ENCODE measurements at regions not wholly inside any gene's neighbourhood (a gene's known extent, or its start where the extent isn't known, plus 50 kb on each side); places are given as distances from the start of the nearest gene placed in this dataset.

GRCh38 chr2:56648802-56649201 is 465.0 kb downstream of the CCDC85A start:
- intact Hi-C loops (cut with DNase I), result no loop called here
- Histone ChIP-seq H3K4me3 (no peak overlapping the region), H3K27me3 (ENCODE audit: insufficient read depth in 3 of 3, low read length in 2 of 3) (no peaks in the 10 kb centered on the region), H3K4me1 (no peaks in the 10 kb centered on the region), H3K36me3 (ENCODE audit: insufficient read depth in 1 of 2, low read depth in 1 of 2) (no peaks in the 10 kb centered on the region), H3K9me3 (no peaks in the 10 kb centered on the region), H3K27ac (no peak overlapping the region)
- WGBS, 3 donors, result 80 to 87% (median 84%) methylated on average over 2 of the region's 2 CpGs
- TF ChIP-seq, protein P1, sequence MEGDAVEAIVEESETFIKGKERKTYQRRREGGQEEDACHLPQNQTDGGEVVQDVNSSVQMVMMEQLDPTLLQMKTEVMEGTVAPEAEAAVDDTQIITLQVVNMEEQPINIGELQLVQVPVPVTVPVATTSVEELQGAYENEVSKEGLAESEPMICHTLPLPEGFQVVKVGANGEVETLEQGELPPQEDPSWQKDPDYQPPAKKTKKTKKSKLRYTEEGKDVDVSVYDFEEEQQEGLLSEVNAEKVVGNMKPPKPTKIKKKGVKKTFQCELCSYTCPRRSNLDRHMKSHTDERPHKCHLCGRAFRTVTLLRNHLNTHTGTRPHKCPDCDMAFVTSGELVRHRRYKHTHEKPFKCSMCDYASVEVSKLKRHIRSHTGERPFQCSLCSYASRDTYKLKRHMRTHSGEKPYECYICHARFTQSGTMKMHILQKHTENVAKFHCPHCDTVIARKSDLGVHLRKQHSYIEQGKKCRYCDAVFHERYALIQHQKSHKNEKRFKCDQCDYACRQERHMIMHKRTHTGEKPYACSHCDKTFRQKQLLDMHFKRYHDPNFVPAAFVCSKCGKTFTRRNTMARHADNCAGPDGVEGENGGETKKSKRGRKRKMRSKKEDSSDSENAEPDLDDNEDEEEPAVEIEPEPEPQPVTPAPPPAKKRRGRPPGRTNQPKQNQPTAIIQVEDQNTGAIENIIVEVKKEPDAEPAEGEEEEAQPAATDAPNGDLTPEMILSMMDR (IDR thresholded peaks at IDR 0.05), result no peak
- DNase-seq (no peak), ATAC-seq (no peak)

- H3K9me3 ChIP-seq, result no peaks in the 10 kb centered on the region
Observed at GRCh38 chr2:56654936-56655335, 471.1 kb downstream of the CCDC85A start.

GRCh38 chr2:56656826-56657225 is 473.0 kb downstream of the CCDC85A start:
- TF ChIP-seq, protein P1 (IDR thresholded peaks at IDR 0.05), result no peak
- no peaks in the 10 kb centered on the region for H3K27me3 ChIP-seq (ENCODE audit: insufficient read depth in 3 of 3, low read length in 2 of 3)
- no peak overlapping the region for H3K27ac ChIP-seq
- DNase-seq (no peak), ATAC-seq (no peak)
- WGBS, 3 donors, result 62 to 95% (median 74%) methylated on average over 1 of the region's 1 CpG
- H3K36me3 ChIP-seq (ENCODE audit: insufficient read depth in 1 of 2, low read depth in 1 of 2), result no peaks in the 10 kb centered on the region
- H3K4me3 ChIP-seq, result no peak overlapping the region
- no peaks in the 10 kb centered on the region for H3K4me1 ChIP-seq
- H3K9me3 ChIP-seq, result no peaks in the 10 kb centered on the region
- intact Hi-C loops (cut with DNase I), result no loop called here

More at GRCh38 chr2:56654936-56655335, 471.1 kb downstream of the CCDC85A start:
- no peaks in the 10 kb centered on the region for H3K4me1 ChIP-seq
- H3K36me3 ChIP-seq (ENCODE audit: insufficient read depth in 1 of 2, low read depth in 1 of 2), result no peaks in the 10 kb centered on the region
- H3K4me3 ChIP-seq, result no peak overlapping the region
- DNase-seq (no peak), ATAC-seq (no peak)
- no peak overlapping the region for H3K27ac ChIP-seq
- H3K27me3 ChIP-seq (ENCODE audit: insufficient read depth in 3 of 3, low read length in 2 of 3), result no peaks in the 10 kb centered on the region
- intact Hi-C loops (cut with DNase I), result no loop called here
- TF ChIP-seq, protein P1 (IDR thresholded peaks at IDR 0.05), result no peak

DNA sequence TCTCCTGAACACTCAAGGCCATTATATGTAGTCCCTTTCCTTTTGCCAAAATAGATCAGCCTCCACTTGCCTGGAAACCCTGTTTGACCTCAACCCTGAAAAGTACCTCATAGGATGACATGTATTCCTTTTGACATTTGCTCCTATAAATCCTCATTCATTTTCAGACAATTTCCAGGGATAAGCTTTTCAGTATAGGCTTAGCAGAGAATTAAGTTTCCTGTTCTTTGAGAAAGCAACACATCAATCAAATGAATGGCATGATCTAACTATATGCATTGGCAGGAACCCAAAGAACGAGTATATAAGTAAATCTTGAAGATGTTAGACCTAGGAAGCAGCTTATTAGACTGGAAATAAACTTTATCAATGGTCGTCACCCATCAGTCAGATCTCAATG is 483.0 kb downstream of the CCDC85A start:
- intact Hi-C loops (cut with DNase I), result no loop called here
- TF ChIP-seq, protein P1 (IDR thresholded peaks at IDR 0.05), result no peak
- H3K27me3 ChIP-seq (ENCODE audit: insufficient read depth in 3 of 3, low read length in 2 of 3), result no peaks in the 10 kb centered on the region
- no peaks in the 10 kb centered on the region for H3K4me1 ChIP-seq
- 16 to 49% (median 43%) methylated on average over 2 of the region's 2 CpGs for WGBS, 3 donors
- DNase-seq (no peak), ATAC-seq (no peak)
- H3K36me3 ChIP-seq (ENCODE audit: insufficient read depth in 1 of 2, low read depth in 1 of 2), result no peaks in the 10 kb centered on the region
- H3K9me3 ChIP-seq, result no peaks in the 10 kb centered on the region
- no peak overlapping the region for H3K4me3 ChIP-seq
- H3K27ac ChIP-seq, result no peak overlapping the region

- 45 to 72% (median 65%) methylated on average over 5 of the region's 5 CpGs for WGBS, 3 donors
- Histone ChIP-seq H3K27me3 (ENCODE audit: insufficient read depth in 3 of 3, low read length in 2 of 3) (no peaks in the 10 kb centered on the region), H3K27ac (no peak overlapping the region), H3K4me3 (no peak overlapping the region), H3K9me3 (no peaks in the 10 kb centered on the region), H3K36me3 (ENCODE audit: insufficient read depth in 1 of 2, low read depth in 1 of 2) (no peaks in the 10 kb centered on the region), H3K4me1 (no peaks in the 10 kb centered on the region)
- TF ChIP-seq, protein P1 (IDR thresholded peaks at IDR 0.05), result no peak
- intact Hi-C loops (cut with DNase I), result no loop called here
- DNase-seq (peak in 1 of 2 donors; percentile 35), ATAC-seq (peak in 2 of 4 donors; percentile 41 to 63)
Observed at GRCh38 chr2:56671973-56672569, 488.3 kb downstream of the CCDC85A start.
